NCI-H2227 treated with DMSO at 0.1 percent for 48 hours (cell line): ENCODE measurements at regions not wholly inside any gene's neighbourhood (a gene's known extent, or its start where the extent isn't known, plus 50 kb on each side); places are given as distances from the start of the nearest gene placed in this dataset.
A peak's percentile ranks its signal among the peaks of the same experiment; 100 is the strongest.

Experiments used
- DNase-seq: peaks from one replicate; lab custom pipeline; 2025; lab: John Stamatoyannopoulos, UW

GRCh38 chr18:61164321-61164720 lies 168.9 kb upstream of the CDH20 start:
- no peak for DNase-seq

DNA sequence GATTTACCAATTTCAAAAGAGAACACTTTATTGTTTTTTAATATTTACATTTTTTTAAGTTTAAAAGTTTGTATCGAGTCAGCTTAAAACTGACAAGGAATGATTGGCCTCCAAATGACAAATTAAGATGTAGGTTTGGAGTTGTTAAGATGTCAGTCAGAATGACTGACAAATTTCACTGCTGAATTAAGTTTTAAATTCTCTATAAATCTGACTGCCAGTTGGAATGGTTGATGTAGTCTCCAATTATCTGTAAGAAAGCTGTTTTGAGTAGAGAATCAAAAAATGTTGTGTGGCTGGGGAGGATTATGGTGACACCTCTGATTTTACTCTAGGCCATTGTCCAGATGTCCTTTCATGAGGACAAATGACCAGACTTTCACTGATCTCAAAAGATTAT lies 165.3 kb upstream of the CDH20 start:
- no peak for DNase-seq

DNA sequence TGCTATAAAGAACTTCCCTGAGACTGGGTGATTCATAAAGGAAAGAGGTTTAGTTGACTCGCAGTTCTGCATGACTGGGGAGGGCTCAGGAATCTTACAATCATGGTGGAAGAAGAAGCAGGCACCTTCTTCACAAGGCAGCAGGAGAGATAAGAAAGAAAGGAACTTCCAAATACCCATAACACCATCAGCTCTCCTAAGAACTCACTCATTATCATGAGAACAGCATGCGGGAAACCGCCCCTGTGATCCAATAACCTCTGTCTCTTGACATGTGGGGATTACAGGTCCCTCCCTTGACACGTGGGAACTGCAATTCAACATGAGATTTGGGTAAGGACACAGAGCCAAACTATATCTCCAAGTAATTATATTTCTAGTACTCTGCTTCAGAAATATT lies 163.8 kb upstream of the CDH20 start:
- DNase-seq: no peak

GRCh38 chr18:61172624-61173023 lies 160.6 kb upstream of the CDH20 start:
- no peak for DNase-seq

GRCh38 chr18:61173554-61173953 lies 159.7 kb upstream of the CDH20 start:
- DNase-seq: no peak

- DNase-seq: no peak
Measured at GRCh38 chr18:61183798-61184197, 149.4 kb upstream of the CDH20 start.

GRCh38 chr18:61187971-61188370 lies 145.3 kb upstream of the CDH20 start:
- no peak for DNase-seq

DNA sequence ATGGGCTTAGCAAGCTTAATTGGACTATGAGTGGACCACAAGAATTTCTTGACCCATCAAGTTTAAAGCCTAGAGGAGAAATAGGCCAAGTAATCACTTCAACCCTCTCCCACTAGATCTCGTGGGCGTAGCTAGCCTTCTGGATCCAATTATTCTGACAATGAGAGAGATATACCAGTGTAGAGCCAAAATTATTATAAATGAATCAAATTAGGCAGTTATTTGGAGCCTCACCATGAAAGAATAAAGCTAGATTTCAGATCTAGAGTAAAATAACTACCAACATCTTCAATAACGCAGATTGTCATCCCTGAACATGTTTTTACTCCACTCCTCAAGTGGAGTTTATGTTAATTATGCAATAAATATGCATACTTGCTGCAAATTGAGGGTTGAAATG lies 143.9 kb upstream of the CDH20 start:
- DNase-seq: no peak

DNA sequence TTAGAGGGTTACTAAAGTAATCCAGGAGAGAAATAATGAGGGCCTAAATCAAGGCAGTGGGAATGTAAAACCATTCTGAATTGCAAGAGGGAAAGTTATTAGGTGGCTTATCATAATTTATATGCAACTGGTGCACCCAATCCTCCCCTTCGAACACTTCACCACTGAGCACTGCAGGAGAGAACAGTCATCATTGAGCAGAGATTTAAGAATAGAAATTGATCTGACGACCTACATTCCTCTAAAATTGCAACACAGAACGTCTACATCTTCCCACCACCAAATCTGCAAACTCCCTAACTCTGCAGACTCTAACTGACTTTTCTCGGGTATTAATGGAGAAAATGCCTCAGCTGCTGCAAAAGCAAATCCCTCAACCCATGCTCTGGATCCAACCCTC lies 138.5 kb upstream of the CDH20 start:
- DNase-seq: no peak

DNA sequence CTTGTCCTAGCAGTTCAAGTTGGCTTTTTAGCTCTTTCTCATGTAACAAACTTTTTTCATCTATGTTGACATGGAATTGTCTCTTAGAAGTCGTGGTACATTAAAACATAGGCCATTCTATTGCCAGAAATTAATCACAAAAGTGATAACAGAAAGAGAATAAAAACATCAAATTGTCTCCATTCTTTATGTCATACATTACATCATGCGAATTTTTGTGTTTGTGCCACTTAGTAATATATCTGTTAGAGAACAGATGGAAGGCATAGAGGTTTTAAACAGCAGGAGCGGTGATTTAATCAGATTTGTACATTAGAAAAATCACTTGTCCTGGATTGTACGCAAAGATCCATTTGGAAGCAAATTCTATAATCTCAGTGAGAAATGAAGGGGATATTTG lies 136.5 kb upstream of the CDH20 start:
- no peak for DNase-seq

GRCh38 chr18:61198486-61198885 lies 134.7 kb upstream of the CDH20 start:
- DNase-seq: no peak

DNA sequence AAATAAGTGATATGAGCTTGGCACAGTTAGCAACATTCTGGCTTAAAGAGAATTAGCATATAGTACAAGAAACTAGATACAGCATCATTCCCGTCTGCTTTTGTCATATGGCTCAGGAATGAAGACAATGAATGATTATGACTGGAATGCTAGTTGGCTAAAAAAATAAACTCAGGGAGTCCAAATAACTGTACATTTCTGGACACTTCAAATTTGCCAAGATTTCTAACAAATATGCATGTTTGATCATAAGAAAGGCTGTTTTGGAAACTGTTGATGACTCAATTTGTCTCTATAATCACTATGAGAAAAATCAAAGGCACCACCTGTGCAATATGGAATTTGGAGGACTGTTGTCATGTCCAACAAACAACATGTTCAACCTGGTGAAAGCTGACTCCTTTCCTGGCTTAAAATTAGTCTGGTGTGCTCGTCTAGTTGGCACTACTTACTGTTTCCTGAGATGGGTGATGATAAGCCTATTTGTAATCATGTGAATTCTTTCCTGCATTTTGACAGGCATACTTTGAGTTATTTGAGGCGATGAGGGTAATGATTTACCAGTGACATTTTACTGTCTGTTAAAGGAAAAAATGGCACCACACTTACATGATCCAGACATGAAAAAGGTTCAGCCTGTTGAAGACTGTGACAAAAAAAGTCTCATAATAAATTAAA lies 133.9 kb upstream of the CDH20 start:
- DNase-seq: no peak

DNA sequence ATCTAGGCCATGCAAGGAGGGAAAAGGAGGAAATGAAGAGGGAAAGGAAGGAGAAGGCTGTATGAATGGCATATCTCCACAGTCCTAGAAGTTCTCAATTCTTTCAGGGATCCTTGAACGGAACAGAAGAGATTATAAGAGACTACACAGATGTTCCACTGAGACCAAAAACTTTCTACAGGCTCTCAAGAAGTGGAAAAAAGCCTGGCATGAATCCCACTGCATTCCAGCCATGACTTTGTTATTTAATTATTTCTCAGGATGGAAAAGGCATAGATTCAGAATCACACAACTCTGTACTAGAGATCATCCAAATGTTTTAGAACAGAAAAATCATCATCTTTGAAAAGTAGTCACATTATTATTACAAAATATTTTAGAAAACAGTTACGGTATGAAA lies 131.7 kb upstream of the CDH20 start:
- DNase-seq: no peak

DNA sequence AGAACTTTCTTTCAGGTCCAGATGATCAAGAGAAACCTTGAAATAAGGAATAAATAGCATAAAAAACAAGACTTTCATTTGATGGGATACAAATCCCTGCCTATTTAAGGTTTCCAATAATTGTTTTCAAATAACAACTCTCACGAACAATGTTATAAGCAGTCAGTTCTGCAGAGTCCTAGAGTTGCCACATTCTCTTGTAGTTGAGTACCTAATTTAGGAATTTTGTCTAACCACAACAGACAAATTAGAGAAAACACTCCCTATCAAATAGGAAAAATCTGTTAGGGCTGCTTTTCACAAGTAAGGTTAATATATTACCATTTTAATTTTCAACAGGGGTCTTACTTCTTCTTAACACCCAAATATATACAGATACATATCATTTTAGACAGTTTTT lies 130.1 kb upstream of the CDH20 start:
- DNase-seq: no peak

GRCh38 chr18:61209801-61210200 lies 123.4 kb upstream of the CDH20 start:
- DNase-seq: no peak

- DNase-seq: no peak
Measured at GRCh38 chr18:61216051-61216450, 117.2 kb upstream of the CDH20 start.

DNA sequence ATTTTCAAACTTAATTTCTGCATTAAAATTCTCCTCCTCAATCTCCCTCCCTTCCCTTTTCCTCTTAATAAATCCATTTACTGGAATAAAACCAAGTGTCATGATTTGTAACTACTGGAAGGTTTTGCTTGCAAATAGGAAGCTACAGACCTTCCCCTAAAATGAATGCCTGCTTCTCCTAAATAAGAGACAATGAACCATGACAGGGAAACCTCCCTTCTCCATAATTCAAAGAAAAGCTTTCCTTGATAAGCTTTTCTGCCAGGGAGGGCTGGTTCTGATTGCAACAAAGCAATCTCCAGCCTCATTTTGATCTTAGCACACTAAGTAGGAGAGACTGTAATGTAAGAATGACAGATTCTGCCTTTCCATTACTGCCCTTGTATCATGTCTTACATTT lies 111.0 kb upstream of the CDH20 start:
- DNase-seq: no peak

GRCh38 chr18:61225336-61225735 lies 107.9 kb upstream of the CDH20 start:
- no peak for DNase-seq

DNA sequence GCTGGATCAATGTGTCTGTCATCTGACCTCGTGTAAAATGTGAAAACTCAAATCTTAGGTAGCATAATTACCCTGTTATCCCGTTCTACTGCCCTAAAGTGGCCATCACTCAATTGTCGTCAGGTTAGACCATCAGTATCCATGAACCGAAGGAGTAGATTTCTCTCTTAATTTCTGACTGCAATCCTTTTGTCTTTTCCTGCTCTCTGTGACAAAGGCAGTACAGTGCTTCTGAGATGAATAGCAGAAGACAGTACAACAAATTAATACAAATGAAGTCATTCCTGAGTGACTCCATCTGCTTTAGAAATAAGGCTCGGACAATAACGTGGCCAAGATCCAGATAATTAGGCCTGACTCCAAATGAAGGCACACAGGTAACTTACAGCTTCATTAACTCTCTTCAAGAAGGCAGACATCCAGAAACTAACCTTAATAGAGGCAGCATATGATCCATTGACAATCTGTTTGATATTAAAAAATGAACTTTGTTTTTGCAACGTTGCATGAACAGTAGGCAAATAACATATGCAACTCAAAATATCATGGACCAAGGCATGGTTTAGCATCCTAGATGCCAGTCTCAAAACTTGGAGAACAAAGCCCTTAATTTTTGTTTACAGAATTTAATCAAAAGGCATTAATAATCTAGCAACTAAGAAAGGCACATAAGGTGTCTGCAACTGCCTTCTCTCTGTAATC lies 96.7 kb upstream of the CDH20 start:
- DNase-seq: no peak

- no peak for DNase-seq
Measured at GRCh38 chr18:61237529-61237928, 95.7 kb upstream of the CDH20 start.

GRCh38 chr18:61239051-61239450 lies 94.2 kb upstream of the CDH20 start:
- DNase-seq: peak; percentile 90

- DNase-seq: no peak
Measured at GRCh38 chr18:61241260-61241853, 91.9 kb upstream of the CDH20 start.

GRCh38 chr18:61244632-61245031 lies 88.6 kb upstream of the CDH20 start:
- no peak for DNase-seq

DNA sequence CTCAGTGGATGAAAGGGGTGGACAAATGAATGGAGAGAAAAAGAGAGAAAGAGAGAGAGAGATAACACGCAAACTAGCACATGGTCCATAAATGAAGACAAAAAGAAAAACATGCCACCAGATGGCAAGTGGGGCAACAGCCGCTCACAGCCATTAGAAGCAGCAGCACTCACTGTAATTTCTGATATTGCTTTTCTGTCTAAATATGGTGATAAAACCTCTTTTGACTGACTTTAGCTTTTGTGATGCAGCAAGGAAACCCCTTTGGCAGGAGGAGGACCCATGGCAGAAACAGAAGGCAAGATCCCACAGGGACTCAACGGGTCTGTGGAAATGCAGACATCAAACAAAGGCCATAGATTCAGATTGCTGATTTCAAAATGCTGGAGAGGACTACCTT lies 88.0 kb upstream of the CDH20 start:
- DNase-seq: no peak
